ENCODE measurements at regions not wholly inside any gene's neighbourhood (a gene's known extent, or its start where the extent isn't known, plus 50 kb on each side); places are given as distances from the start of the nearest gene placed in this dataset.

- H3K36me3 ChIP-seq (ENCODE audit: control insufficient read depth, insufficient read depth, low read length), result no peaks in the 10 kb centered on the region
- FAIRE-seq (no peak), DNase-seq (ENCODE audit: low read depth) (peak; percentile 15)
- no peaks in the 10 kb centered on the region for H3K27me3 ChIP-seq (ENCODE audit: control insufficient read depth, insufficient read depth, low read length)
- H3K4me3 ChIP-seq (ENCODE audit: low read depth, low read length), result no peak overlapping the region
- TF ChIP-seq, protein P1, sequence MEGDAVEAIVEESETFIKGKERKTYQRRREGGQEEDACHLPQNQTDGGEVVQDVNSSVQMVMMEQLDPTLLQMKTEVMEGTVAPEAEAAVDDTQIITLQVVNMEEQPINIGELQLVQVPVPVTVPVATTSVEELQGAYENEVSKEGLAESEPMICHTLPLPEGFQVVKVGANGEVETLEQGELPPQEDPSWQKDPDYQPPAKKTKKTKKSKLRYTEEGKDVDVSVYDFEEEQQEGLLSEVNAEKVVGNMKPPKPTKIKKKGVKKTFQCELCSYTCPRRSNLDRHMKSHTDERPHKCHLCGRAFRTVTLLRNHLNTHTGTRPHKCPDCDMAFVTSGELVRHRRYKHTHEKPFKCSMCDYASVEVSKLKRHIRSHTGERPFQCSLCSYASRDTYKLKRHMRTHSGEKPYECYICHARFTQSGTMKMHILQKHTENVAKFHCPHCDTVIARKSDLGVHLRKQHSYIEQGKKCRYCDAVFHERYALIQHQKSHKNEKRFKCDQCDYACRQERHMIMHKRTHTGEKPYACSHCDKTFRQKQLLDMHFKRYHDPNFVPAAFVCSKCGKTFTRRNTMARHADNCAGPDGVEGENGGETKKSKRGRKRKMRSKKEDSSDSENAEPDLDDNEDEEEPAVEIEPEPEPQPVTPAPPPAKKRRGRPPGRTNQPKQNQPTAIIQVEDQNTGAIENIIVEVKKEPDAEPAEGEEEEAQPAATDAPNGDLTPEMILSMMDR (IDR thresholded peaks at IDR 0.05; ENCODE audit: insufficient read depth, low read length, severe bottlenecking), result no peak
Measured at GRCh38 chr7:91512958-91513357, 248.7 kb downstream of the FZD1 start.

GRCh38 chr7:91514591-91514990, 250.4 kb downstream of the FZD1 start:
- Histone ChIP-seq H3K4me3 (ENCODE audit: low read depth, low read length) (no peak overlapping the region), H3K27me3 (ENCODE audit: control insufficient read depth, insufficient read depth, low read length) (no peaks in the 10 kb centered on the region), H3K36me3 (ENCODE audit: control insufficient read depth, insufficient read depth, low read length) (no peaks in the 10 kb centered on the region)
- TF ChIP-seq, protein P1 (IDR thresholded peaks at IDR 0.05; ENCODE audit: insufficient read depth, low read length, severe bottlenecking), result no peak
- DNase-seq (ENCODE audit: low read depth), result no peak
- no peak for FAIRE-seq

DNA sequence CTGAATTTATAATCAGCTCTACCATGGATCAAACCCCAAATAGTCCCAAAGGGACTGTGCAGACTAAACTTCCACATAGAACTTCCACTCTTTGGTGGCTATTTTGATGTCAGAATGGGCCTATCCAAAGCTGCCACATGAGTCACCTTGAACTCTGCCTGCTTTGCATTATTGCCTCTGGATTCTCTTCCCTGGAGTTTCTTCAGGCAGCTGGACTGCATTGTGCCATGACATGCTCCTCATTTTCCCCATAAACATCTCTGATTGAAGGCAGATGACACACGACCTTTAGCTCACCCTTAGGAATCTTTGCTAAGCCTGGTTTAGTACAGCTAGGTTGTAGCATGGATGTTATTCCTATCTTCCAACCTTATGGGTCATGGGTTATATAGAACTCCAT, 251.7 kb downstream of the FZD1 start:
- H3K4me3 ChIP-seq (ENCODE audit: low read depth, low read length), result no peak overlapping the region
- TF ChIP-seq, protein P1 (IDR thresholded peaks at IDR 0.05; ENCODE audit: insufficient read depth, low read length, severe bottlenecking), result no peak
- no peaks in the 10 kb centered on the region for H3K36me3 ChIP-seq (ENCODE audit: control insufficient read depth, insufficient read depth, low read length)
- FAIRE-seq, result peak; percentile 64
- H3K27me3 ChIP-seq (ENCODE audit: control insufficient read depth, insufficient read depth, low read length), result no peaks in the 10 kb centered on the region
- no peak for DNase-seq (ENCODE audit: low read depth)

DNA sequence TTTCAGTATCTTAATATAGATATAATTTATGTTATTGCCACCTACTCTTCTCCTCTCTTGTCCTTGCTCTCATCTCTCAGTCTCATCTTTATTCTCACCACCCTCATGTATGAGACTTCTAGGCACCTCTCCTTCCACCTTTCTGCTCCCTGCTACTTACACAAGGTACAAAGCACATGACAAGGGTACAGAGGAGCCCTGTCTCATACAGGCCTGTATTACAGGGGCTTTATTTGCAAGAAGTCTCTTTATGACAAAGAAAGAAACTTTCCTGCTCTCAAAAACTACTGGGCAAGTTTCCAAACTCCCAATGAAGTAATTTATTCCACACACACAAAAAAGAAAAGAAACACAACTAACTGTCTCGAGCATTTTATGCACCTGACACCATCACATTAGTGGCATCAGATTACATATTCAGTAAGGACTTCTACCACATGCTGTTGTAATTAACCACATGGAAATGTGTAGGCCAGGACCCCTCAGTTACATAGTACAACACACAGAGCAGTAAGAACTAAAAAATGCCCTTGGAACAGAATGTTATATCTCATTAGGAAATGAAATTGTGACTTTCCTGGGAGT, 253.1 kb downstream of the FZD1 start:
- H3K4me3 ChIP-seq (ENCODE audit: low read depth, low read length), result no peak overlapping the region
- no peaks in the 10 kb centered on the region for H3K36me3 ChIP-seq (ENCODE audit: control insufficient read depth, insufficient read depth, low read length)
- no peaks in the 10 kb centered on the region for H3K27me3 ChIP-seq (ENCODE audit: control insufficient read depth, insufficient read depth, low read length)
- DNase-seq (ENCODE audit: low read depth), result no peak
- TF ChIP-seq, protein P1 (IDR thresholded peaks at IDR 0.05; ENCODE audit: insufficient read depth, low read length, severe bottlenecking), result no peak
- no peak for FAIRE-seq

GRCh38 chr7:91518058-91518457, 253.8 kb downstream of the FZD1 start:
- FAIRE-seq, result no peak
- TF ChIP-seq, protein P1 (IDR thresholded peaks at IDR 0.05; ENCODE audit: insufficient read depth, low read length, severe bottlenecking), result no peak
- H3K4me3 ChIP-seq (ENCODE audit: low read depth, low read length), result no peak overlapping the region
- no peaks in the 10 kb centered on the region for H3K27me3 ChIP-seq (ENCODE audit: control insufficient read depth, insufficient read depth, low read length)
- DNase-seq (ENCODE audit: low read depth), result no peak
- no peaks in the 10 kb centered on the region for H3K36me3 ChIP-seq (ENCODE audit: control insufficient read depth, insufficient read depth, low read length)
